Liver (tissue), 8 donors: ENCODE measurements at regions not wholly inside any gene's neighbourhood (a gene's known extent, or its start where the extent isn't known, plus 50 kb on each side); places are given as distances from the start of the nearest gene placed in this dataset.

Experiments
- DNase-seq: peaks from one replicate; pipeline ENCODE4 v3.0.0-alpha.2; 2017; ENCODE audit warnings: low spot score
- H3K27ac ChIP-seq, 2 donors: one replicate each; pipeline ENCODE4 v1.7.0; 2013; ENCODE audit warnings: inconsistent platforms in 2 of 2, low read length in 2 of 2, control low read depth in 1 of 2, low read depth in 1 of 2, mild to moderate bottlenecking in 1 of 2
- H3K27me3 ChIP-seq, 4 donors: one replicate each; pipeline versions ENCODE4 v1.6.1 to v1.7.0; 2013; ENCODE audit warnings: low read length in 3 of 4, inconsistent platforms in 1 of 4, mild to moderate bottlenecking in 1 of 4, moderate library complexity in 1 of 4; ENCODE audit not compliant: control insufficient read depth in 4 of 4, insufficient read depth in 4 of 4
- H3K36me3 ChIP-seq, 4 donors: one replicate each; pipeline versions ENCODE4 v1.6.1 to v1.7.0; 2013; ENCODE audit warnings: low read length in 3 of 4, mild to moderate bottlenecking in 3 of 4, low read depth in 1 of 4, moderate library complexity in 1 of 4; ENCODE audit not compliant: control insufficient read depth in 4 of 4, insufficient read depth in 3 of 4
- H3K4me1 ChIP-seq, 4 donors: one replicate each; pipeline versions ENCODE4 v1.6.1 to v1.7.0; 2013; ENCODE audit warnings: low read length in 3 of 4, mild to moderate bottlenecking in 3 of 4, moderate library complexity in 1 of 4; ENCODE audit not compliant: control insufficient read depth in 4 of 4, insufficient read depth in 4 of 4
- H3K4me3 ChIP-seq, 3 donors: one replicate each; pipeline versions ENCODE4 v1.6.1 to v1.7.0; 2013; ENCODE audit warnings: low read length in 3 of 3, control low read depth in 1 of 3, low read depth in 1 of 3, mild to moderate bottlenecking in 1 of 3
- H3K9ac ChIP-seq, 2 donors: one replicate each; pipeline ENCODE4 v1.7.0; 2013; ENCODE audit warnings: low read length in 2 of 2, mild to moderate bottlenecking in 2 of 2, moderate library complexity in 2 of 2, control low read depth in 1 of 2, low read depth in 1 of 2
- H3K9me3 ChIP-seq, 4 donors: one replicate each; pipeline versions ENCODE4 v1.6.1 to v1.7.0; 2013; ENCODE audit warnings: low read length in 3 of 4; ENCODE audit not compliant: control insufficient read depth in 4 of 4
- EGR1 ChIP-seq, 2 donors: IDR thresholded peaks; 2 replicates each; pipeline ENCODE4 v1.6.1; 2016 to 2018; ENCODE audit warnings: antibody characterized with exemption in 2 of 2, low read depth in 2 of 2
- FOXA1 ChIP-seq: IDR thresholded peaks from 2 replicates; pipeline ENCODE4 v1.6.1; 2016; ENCODE audit warnings: antibody characterized with exemption
- FOXA2 ChIP-seq: IDR thresholded peaks from 2 replicates; pipeline ENCODE4 v1.6.1; 2016; ENCODE audit warnings: antibody characterized with exemption
- GABPA ChIP-seq, 2 donors: IDR thresholded peaks in 1 of 2; conservative IDR thresholded peaks in 1 of 2; 2 replicates each; pipeline ENCODE4 v1.6.1; 2016; ENCODE audit warnings: antibody characterized with exemption in 2 of 2, mild to moderate bottlenecking in 1 of 2, moderate library complexity in 1 of 2
- HNF4A ChIP-seq, 2 donors: conservative IDR thresholded peaks; 2 replicates each; pipeline ENCODE4 v1.6.1; 2016; ENCODE audit warnings: antibody characterized with exemption in 2 of 2, mild to moderate bottlenecking in 2 of 2
- HNF4G ChIP-seq: IDR thresholded peaks from 2 replicates; pipeline ENCODE4 v1.6.1; 2016; ENCODE audit warnings: antibody characterized with exemption
- JUND ChIP-seq, 2 donors: IDR thresholded peaks; 2 replicates each; pipeline ENCODE4 v1.6.1; 2016; ENCODE audit warnings: antibody characterized with exemption in 2 of 2
- MAX ChIP-seq: IDR thresholded peaks from 2 replicates; pipeline ENCODE4 v1.6.1; 2016; ENCODE audit warnings: antibody characterized with exemption
- NR2F2 ChIP-seq: IDR thresholded peaks from 2 replicates; pipeline ENCODE4 v1.6.1; 2016; ENCODE audit warnings: antibody characterized with exemption
- RAD21 ChIP-seq, 2 donors: IDR thresholded peaks; 2 replicates each; pipeline ENCODE4 v1.6.1; 2016; ENCODE audit warnings: antibody characterized with exemption in 2 of 2, mild to moderate bottlenecking in 2 of 2
- RXRA ChIP-seq, 2 donors: IDR thresholded peaks; 2 replicates each; pipeline ENCODE4 v1.6.1; 2017 to 2018; ENCODE audit warnings: antibody characterized with exemption in 2 of 2, mild to moderate bottlenecking in 1 of 2
- SP1 ChIP-seq: IDR thresholded peaks from 2 replicates; pipeline ENCODE4 v1.6.1; 2018; ENCODE audit warnings: antibody characterized with exemption, mild to moderate bottlenecking
- TAF1 ChIP-seq: conservative IDR thresholded peaks from 2 replicates; pipeline ENCODE4 v1.6.1; 2016; ENCODE audit warnings: antibody characterized with exemption, mild to moderate bottlenecking
- YY1 ChIP-seq: IDR thresholded peaks from 2 replicates; pipeline ENCODE4 v1.6.1; 2016; ENCODE audit warnings: antibody characterized with exemption, mild to moderate bottlenecking
- ZBTB33 ChIP-seq: IDR thresholded peaks from 2 replicates; pipeline ENCODE4 v1.6.1; 2016; ENCODE audit warnings: antibody characterized with exemption
- WGBS: extraction: QIAGEN DNeasy Blood & Tissue Kit; methylation state at CpG from one replicate; pipeline ENCODE4 v1.1.7; 2013; 5-methylcytosine and 5-hydroxymethylcytosine counted together
- TF ChIP-seq, protein P1 (sequence below): fragments of 150-350 bp; IDR thresholded peaks from 2 replicates; pipeline ENCODE4 v1.5.1; 2017; ENCODE audit warnings: improper control_type of control experiment, low read depth, low read length; ENCODE audit not compliant: missing input control
- TF ChIP-seq, protein P2 (sequence below): IDR thresholded peaks from 2 replicates; pipeline ENCODE4 v1.6.1; 2016; ENCODE audit warnings: antibody characterized with exemption
- TF ChIP-seq, protein P3 (sequence below): IDR thresholded peaks from 2 replicates; pipeline ENCODE4 v1.6.1; 2016; ENCODE audit warnings: antibody characterized with exemption, mild to moderate bottlenecking
- donor health status: healthy.
- donor health status: healthy.
- donor health status: healthy.
- donor health status: healthy.
- donor health status: healthy.

DNA sequence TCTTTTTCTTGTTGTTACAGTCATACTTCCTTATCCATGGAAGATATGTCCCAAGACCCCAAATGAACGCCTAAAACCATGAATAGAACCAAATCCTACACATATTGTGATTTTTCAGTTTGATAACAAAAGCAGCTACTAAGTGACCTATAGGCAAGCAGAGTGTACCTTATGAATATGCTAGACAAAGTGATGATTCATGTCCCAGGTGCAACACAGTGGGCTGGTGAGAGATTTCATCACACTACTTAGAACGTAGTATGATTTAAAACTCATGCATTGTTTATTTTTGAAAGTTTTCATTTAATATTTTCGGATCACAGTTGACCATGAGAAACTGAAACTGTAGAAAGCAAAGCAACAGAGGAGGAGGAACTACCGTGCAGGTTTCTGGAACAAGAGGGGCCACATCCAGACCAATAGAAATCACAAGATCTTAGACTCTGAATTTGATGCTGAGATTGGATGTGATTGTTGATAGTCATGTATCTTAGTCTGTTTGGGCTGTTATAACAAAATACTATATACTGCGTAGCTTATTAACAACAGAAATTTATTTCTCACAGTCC, 470.8 kb upstream of the VRK2 start:
- 76% methylated on average over 5 of the region's 5 CpGs for WGBS
- no peak for TF ChIP-seq FOXA1
- no peak for TF ChIP-seq MAX
- no peak for TF ChIP-seq FOXA2
- TF ChIP-seq NR2F2: no peak
- TF ChIP-seq, protein P1, sequence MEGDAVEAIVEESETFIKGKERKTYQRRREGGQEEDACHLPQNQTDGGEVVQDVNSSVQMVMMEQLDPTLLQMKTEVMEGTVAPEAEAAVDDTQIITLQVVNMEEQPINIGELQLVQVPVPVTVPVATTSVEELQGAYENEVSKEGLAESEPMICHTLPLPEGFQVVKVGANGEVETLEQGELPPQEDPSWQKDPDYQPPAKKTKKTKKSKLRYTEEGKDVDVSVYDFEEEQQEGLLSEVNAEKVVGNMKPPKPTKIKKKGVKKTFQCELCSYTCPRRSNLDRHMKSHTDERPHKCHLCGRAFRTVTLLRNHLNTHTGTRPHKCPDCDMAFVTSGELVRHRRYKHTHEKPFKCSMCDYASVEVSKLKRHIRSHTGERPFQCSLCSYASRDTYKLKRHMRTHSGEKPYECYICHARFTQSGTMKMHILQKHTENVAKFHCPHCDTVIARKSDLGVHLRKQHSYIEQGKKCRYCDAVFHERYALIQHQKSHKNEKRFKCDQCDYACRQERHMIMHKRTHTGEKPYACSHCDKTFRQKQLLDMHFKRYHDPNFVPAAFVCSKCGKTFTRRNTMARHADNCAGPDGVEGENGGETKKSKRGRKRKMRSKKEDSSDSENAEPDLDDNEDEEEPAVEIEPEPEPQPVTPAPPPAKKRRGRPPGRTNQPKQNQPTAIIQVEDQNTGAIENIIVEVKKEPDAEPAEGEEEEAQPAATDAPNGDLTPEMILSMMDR: no peak
- TF ChIP-seq, protein P2, sequence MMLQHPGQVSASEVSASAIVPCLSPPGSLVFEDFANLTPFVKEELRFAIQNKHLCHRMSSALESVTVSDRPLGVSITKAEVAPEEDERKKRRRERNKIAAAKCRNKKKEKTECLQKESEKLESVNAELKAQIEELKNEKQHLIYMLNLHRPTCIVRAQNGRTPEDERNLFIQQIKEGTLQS: no peak

DNA sequence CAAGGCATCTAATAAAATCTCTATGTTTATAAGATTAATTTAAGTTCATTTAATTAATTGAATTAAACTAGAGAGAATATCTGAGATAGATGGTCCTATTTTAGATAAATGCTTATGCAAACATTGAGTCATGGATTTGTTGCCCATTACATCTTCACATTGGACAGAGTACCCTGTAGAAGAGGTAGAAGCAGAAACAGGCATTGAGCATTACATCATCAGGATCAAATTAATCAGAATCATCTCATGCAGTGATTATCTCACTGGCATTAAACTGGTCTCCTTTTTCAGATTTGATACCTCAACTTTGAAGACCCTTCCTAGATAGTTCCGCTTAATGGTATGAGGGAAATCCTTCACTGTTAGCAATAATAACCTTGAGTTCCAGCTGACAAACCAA, 469.6 kb upstream of the VRK2 start:
- Histone ChIP-seq H3K9me3 (no peaks in the 10 kb centered on the region), H3K4me3 (no peak overlapping the region), H3K4me1 (no peaks in the 10 kb centered on the region), H3K9ac (no peak overlapping the region), H3K36me3 (no peaks in the 10 kb centered on the region), H3K27ac (no peak overlapping the region), H3K27me3 (no peaks in the 10 kb centered on the region)
- DNase-seq: no peak
- no peak for TF ChIP-seq FOXA1
- no peak for TF ChIP-seq JUND (IDR thresholded peaks at IDR 0.05)
- no peak for TF ChIP-seq EGR1 (IDR thresholded peaks at IDR 0.05; ENCODE audit: low read depth in 2 of 2)
- no peak for TF ChIP-seq NR2F2
- TF ChIP-seq HNF4A (conservative IDR thresholded peaks at IDR 0.05): no peak
- no peak for TF ChIP-seq MAX
- TF ChIP-seq HNF4G: no peak
- TF ChIP-seq FOXA2: no peak
- TF ChIP-seq, protein P2: no peak
- no peak for TF ChIP-seq YY1
- TF ChIP-seq TAF1: no peak
- TF ChIP-seq ZBTB33: no peak
- TF ChIP-seq RAD21 (IDR thresholded peaks at IDR 0.05): no peak
- TF ChIP-seq SP1: no peak
- TF ChIP-seq, protein P3, sequence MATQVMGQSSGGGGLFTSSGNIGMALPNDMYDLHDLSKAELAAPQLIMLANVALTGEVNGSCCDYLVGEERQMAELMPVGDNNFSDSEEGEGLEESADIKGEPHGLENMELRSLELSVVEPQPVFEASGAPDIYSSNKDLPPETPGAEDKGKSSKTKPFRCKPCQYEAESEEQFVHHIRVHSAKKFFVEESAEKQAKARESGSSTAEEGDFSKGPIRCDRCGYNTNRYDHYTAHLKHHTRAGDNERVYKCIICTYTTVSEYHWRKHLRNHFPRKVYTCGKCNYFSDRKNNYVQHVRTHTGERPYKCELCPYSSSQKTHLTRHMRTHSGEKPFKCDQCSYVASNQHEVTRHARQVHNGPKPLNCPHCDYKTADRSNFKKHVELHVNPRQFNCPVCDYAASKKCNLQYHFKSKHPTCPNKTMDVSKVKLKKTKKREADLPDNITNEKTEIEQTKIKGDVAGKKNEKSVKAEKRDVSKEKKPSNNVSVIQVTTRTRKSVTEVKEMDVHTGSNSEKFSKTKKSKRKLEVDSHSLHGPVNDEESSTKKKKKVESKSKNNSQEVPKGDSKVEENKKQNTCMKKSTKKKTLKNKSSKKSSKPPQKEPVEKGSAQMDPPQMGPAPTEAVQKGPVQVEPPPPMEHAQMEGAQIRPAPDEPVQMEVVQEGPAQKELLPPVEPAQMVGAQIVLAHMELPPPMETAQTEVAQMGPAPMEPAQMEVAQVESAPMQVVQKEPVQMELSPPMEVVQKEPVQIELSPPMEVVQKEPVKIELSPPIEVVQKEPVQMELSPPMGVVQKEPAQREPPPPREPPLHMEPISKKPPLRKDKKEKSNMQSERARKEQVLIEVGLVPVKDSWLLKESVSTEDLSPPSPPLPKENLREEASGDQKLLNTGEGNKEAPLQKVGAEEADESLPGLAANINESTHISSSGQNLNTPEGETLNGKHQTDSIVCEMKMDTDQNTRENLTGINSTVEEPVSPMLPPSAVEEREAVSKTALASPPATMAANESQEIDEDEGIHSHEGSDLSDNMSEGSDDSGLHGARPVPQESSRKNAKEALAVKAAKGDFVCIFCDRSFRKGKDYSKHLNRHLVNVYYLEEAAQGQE: no peak
- no peak for TF ChIP-seq GABPA (IDR thresholded peaks at IDR 0.05 in 1 of 2, conservative IDR thresholded peaks at IDR 0.05 in 1 of 2)
- TF ChIP-seq, protein P1: no peak
- TF ChIP-seq RXRA (IDR thresholded peaks at IDR 0.05): no peak
- 94% methylated on average over 1 of the region's 1 CpG for WGBS

More for the DNA sequence above, 470.8 kb upstream of the VRK2 start:
- no peaks in the 10 kb centered on the region for H3K4me1 ChIP-seq
- H3K4me3 ChIP-seq: no peak overlapping the region
- no peaks in the 10 kb centered on the region for H3K9me3 ChIP-seq
- no peaks in the 10 kb centered on the region for H3K27me3 ChIP-seq
- no peak for DNase-seq
- H3K36me3 ChIP-seq: no peaks in the 10 kb centered on the region
- no peak overlapping the region for H3K9ac ChIP-seq
- H3K27ac ChIP-seq: no peak overlapping the region
